GM21447 (cell line): ENCODE measurements at regions not wholly inside any gene's neighbourhood (a gene's known extent, or its start where the extent isn't known, plus 50 kb on each side); places are given as distances from the start of the nearest gene placed in this dataset.
A peak's percentile ranks its signal among the peaks of the same experiment; 100 is the strongest.

Experiments
- ATAC-seq: cut with Tn5 transposase; IDR thresholded peaks from one replicate; pipeline ENCODE4 v1.9.1; 2021; ENCODE audit not compliant: unreplicated experiment

DNA sequence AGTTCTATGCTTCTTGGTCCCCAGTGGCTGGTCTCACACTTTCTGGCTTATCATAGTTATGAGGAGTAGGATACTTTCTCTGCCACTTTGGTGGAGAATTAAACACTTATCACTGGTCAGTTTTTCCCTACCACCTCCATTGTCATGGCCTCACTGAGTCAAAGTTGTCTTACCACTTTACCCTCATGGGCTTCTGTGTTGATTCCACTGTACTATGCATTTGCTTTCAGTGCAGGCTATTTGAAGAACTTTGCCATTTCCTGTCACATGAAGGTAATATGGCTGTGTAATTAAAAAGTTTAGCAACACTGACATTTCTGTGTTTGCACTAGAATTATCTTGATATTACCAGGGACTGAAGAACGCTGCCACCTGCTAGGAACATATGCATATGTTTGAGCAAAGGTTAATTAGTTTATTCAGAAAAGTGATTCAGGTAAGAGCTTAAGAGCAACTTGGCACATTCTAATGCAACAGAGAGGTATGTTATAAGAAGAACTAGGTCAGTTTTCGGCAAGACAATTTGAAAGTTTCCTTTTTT, 377.3 kb downstream of the PDCD6IP start:
- ATAC-seq = no peak

DNA sequence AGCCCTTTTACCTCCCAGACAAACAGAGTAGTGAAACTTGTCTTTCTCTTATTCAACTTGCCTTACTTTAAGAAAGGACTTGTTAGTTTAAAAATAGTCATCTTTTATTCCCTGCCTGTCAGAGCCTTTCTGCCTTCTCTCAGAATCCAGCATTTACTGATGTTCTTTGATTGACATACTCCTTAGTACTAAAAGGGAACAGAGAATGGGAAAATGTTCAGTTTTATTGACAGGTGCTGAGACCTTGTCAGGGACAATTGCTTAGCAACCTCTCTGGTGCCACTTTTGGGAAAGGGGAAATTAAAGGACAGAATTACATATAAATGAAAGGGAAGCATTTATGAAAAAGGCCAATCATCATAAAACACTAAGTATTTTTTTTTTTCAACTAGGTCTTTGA, 378.3 kb downstream of the PDCD6IP start:
- ATAC-seq = no peak

DNA sequence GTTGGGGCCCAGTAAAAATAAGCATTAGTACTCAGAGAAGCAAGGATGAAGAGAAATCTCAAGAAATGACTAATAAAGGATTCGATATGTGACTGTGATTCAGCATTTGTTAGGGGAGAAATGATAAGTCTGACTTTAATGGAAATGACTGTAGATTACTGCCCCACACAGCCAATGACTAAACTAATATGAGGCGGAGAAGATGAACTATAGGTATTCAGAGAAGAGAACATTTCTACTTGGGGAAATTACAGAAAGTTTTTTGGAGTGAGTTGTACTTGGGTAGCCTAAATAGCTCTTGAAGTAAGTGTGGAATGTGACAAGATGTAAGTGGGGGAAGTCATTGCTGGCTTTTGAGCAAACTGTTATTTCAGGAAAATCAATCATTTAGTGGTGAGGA, 380.0 kb downstream of the PDCD6IP start:
- ATAC-seq = no peak

DNA sequence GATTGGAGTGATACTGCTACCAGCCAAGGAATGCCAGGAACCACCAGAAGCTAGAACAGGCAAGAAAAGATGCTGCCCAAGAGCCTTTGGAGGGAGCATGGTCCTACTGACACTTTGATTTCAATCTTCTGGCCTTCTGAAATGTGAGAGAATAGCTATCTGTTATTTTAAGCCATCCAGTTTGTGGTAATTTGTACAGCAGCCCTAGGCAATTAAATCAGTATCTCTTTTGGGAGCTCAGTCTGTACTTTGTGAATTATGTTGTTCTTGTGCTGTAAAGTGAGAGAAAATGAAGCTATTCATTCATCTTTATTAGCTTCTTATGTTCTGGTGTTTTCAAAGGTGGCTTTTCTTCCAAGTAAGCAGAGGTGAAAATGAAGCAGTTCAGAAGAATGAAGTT, 381.3 kb downstream of the PDCD6IP start:
- no peak for ATAC-seq

GRCh38 chr3:34180532-34180931, 382.1 kb downstream of the PDCD6IP start:
- ATAC-seq = no peak

GRCh38 chr3:34183114-34183513, 384.7 kb downstream of the PDCD6IP start:
- ATAC-seq = no peak

- ATAC-seq = no peak
Measured at GRCh38 chr3:34183611-34184340, 385.3 kb downstream of the PDCD6IP start.

GRCh38 chr3:34185301-34185700, 386.9 kb downstream of the PDCD6IP start:
- no peak for ATAC-seq

- no peak for ATAC-seq
Measured at GRCh38 chr3:34189133-34189532, 390.7 kb downstream of the PDCD6IP start.

DNA sequence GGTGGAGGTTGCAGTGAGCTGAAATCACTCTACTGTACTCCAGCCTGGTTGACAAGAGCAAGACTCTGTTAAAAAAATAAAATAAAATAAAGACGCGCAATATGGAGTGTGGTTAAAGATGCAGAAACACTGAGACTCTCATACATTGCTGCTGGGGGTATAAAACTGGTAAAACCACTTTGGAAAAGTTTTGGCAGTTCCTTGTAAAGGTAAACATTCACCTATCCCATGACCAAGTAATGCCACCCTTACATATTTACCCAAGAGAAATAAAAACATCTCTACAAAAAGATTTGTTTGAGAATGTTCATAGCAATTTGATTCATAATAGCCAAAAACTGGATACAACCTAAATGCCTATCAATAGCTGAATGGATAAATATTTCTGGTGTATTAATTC, 398.5 kb downstream of the PDCD6IP start:
- no peak for ATAC-seq

- ATAC-seq = peak; percentile 52
Measured at GRCh38 chr3:34198309-34198708, 399.9 kb downstream of the PDCD6IP start.

DNA sequence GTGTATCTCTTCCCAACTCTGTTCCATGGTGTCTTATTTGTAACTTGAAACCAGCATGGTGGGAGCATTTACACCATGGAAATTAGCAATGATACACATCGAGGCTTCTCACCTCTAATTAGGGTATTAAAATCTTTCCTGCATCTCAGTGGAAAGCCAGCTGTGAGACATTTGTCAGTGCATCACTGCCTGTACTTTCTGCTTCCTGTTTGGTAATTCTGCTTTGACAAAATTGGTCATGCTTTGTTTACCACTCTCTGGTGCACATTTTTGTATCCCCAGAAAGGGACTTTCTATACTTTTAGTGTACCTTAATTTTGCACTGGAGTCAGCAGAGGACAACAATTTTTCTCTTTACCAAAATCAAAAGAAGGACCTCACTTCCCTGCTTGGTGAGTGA, 402.1 kb downstream of the PDCD6IP start:
- ATAC-seq = peak; percentile 86

DNA sequence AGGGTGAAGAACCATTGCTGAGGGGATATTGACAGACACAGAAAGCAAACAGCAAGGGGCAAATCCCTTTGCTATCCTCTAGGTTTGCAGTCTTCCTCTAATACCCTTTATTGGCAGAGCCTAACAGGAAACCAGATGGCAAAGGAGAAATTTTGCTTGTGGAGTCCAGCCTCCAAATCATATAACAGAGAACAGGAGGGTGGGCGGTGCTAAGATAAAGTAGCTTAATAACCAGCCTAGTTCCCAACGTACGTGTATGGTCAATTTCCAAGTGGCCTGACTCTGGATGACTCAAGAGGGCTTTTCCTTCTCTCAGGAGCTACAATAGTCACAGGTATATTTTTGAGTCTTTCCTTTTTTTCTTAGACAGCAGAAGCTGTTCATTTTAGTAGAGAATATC, 404.5 kb downstream of the PDCD6IP start:
- ATAC-seq = no peak

DNA sequence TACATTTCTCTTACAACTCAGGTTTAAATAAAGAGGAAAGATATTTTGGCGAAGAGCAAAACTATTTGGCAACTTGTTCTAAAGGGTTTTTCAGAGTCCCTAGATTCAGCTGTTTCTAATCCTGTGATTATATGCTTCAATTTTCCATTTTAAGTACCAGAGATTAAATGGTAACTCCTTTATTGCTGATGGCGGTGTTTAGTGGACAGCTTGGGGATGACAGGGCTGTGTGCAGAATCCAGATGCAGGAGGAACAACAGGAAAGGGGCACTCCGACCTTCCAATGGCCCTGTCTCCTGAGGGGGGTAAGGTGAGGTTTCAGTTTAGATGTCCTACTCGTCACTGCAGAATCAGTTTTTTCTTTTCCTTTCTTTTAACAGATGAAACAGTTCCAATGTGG, 405.0 kb downstream of the PDCD6IP start:
- ATAC-seq = no peak

DNA sequence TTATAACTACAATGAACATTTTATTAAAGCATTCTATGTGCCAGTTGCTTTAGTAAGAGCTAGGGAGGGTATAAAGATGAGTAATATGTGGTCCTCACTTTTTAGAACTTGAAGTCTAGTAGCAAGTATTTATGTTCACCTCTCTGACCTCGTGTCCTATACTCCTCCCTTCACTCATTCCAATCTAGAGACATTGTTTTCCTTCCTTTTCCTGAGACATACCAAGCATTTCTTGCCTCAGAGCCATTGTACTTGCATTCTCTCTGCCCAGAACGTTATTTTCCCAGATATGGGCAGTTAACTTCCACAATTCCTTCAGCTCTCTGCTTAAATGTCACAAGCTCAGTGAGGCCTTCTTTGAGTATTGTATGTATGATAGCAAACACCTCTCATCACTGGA, 408.6 kb downstream of the PDCD6IP start:
- ATAC-seq = no peak

- ATAC-seq = no peak
Measured at GRCh38 chr3:34207806-34208205, 409.4 kb downstream of the PDCD6IP start.

GRCh38 chr3:34212175-34212574, 413.7 kb downstream of the PDCD6IP start:
- ATAC-seq = no peak

DNA sequence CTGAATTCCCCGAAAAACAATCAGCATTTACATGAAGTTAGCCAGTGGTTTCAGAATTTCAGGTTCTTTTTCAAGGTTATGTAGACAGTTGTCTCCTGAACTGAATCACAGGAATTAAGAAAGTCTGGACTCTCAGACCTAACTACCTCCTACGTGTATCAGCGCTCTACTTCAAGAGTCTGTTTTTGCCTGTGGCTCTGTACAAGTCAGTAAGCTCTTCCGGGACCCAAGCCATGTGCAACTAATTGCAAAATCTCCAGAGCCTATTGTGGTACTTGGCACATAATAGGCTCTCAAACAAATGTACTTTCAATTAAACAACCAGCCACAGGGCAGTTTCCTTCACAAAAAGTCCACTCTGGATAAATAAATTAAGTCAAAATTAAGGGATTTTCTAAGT, 414.2 kb downstream of the PDCD6IP start:
- no peak for ATAC-seq

DNA sequence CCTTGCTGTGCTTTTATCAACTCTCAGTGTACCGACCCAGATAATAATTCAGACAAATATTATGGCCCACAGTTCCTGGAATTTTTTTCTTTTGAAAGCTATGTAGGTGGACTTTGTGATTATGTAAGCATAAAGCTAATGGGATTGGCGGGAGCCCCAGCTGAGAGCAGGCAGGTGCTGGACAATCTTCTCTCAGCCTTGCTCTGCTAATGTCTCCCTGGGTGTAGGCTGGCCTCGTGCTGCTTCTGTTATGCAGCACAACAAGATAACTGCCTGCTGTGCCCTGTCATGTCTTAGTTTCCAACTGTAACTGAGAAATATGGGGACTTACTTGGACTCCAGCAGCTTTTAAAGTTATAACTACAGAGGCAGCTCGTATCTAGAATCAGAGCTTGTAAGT, 415.0 kb downstream of the PDCD6IP start:
- ATAC-seq = no peak

DNA sequence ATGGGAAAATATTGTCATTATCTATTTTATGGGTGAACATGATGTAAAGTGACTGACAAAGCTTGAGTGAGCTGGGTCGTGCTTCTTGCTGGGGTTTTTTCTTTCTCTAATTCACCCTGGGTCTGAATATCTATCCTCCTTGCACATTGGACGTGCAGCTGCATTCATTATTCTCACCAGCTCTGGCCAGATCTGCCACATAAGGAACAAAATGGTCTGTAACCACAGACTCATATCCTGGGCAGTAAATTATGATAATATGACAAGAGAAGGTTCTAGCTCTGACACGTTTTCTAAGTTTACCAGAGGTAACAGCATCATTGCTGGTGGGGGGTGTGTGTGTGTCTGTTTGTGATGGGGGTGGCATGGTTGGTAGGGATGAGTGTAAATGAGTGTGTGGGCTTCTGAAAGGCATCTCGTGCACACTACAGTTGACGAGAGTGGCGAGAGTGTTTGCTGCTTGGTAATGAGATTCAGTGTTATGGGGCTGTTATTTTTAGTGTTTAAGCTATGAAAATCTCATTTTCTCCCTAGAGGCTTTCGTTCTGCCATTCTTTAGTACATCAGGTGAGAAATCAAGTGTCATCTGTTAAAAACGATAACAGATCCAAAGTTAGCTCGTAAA, 418.4 kb downstream of the PDCD6IP start:
- ATAC-seq = no peak

- ATAC-seq = no peak
Measured at GRCh38 chr3:34218706-34219385, 420.4 kb downstream of the PDCD6IP start.

DNA sequence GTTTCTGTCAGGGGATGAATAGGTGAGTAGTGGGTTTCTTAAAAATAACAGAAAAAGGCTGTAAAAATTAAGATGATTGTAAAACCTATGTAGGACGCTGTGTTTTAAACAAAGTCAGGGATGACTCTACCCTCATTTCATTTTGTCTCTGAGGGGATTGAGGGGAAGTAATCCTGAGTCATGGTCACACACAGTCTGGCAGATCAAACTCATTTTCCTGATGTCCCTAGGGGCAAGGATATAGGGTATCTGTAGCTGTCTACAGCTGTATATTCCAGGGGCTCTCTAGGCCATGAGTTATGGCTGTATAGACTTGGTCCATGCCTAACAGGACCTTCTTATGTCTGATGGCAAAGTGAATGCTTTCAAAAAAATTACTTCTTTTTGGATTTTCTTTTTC, 421.1 kb downstream of the PDCD6IP start:
- ATAC-seq = no peak
